GM23338 (cell line): ENCODE measurements at regions not wholly inside any gene's neighbourhood (a gene's known extent, or its start where the extent isn't known, plus 50 kb on each side); places are given as distances from the start of the nearest gene placed in this dataset.

Source experiments
- ATAC-seq: fragments of 200-7000 bp; cut with Tn5 transposase; 3 replicates; pipeline ENCODE4 v1.9.1; 2020
- DNase-seq: peaks from one replicate; pipeline ENCODE4 v3.0.0-alpha.2; 2015; ENCODE audit warnings: low spot score
- H2AFZ ChIP-seq: fragments of 200-600 bp; sonication (generic); 2 replicates; pipeline ENCODE4 v1.8.0; 2016; ENCODE audit warnings: antibody characterized with exemption, mild to moderate bottlenecking, moderate library complexity
- H3F3A ChIP-seq: fragments of 200-600 bp; sonication (generic); replicated peaks from 2 replicates; pipeline ENCODE4 v1.8.0; 2017; ENCODE audit warnings: antibody characterized with exemption, mixed run types, low read depth
- H3K27ac ChIP-seq: fragments of 200-600 bp; sonication (generic); 2 replicates; pipeline ENCODE4 v1.6.1; 2016; ENCODE audit warnings: low read depth
- H3K27me3 ChIP-seq: fragments of 200-600 bp; sonication (generic); 2 replicates; pipeline ENCODE4 v1.8.0; 2016; ENCODE audit warnings: mild to moderate bottlenecking, mixed run types, moderate library complexity; ENCODE audit not compliant: insufficient read depth
- H3K36me3 ChIP-seq: fragments of 200-600 bp; sonication (generic); 2 replicates; pipeline ENCODE4 v1.8.0; 2016; ENCODE audit warnings: mild to moderate bottlenecking; ENCODE audit not compliant: insufficient read depth
- H3K4me1 ChIP-seq: fragments of 200-600 bp; sonication (generic); 2 replicates; pipeline ENCODE4 v1.8.0; 2016; ENCODE audit warnings: mild to moderate bottlenecking, moderate library complexity; ENCODE audit not compliant: insufficient read depth
- H3K4me2 ChIP-seq: fragments of 200-600 bp; sonication (generic); 2 replicates; pipeline ENCODE4 v1.7.1; 2017; ENCODE audit warnings: mixed run types
- H3K4me3 ChIP-seq: fragments of 200-600 bp; sonication (generic); 2 replicates; pipeline ENCODE4 v1.6.1; 2016; ENCODE audit warnings: mixed run types
- H3K79me2 ChIP-seq: fragments of 200-600 bp; sonication (generic); replicated peaks from 2 replicates; pipeline ENCODE4 v1.8.0; 2017; ENCODE audit warnings: mild to moderate bottlenecking; ENCODE audit not compliant: insufficient read depth
- H3K9me2 ChIP-seq: fragments of 200-600 bp; sonication (generic); 2 replicates; pipeline ENCODE4 v1.8.0; 2017; ENCODE audit not compliant: insufficient read depth
- H4K20me1 ChIP-seq: fragments of 200-600 bp; sonication (generic); replicated peaks from 2 replicates; pipeline ENCODE4 v1.8.0; 2017; ENCODE audit warnings: mild to moderate bottlenecking; ENCODE audit not compliant: insufficient read depth
- H3K27ac Mint-ChIP-seq: 2 replicates; pipeline ENCODE4 v1.8.0; 2020; ENCODE audit warnings: inconsistent platforms, mild to moderate bottlenecking, moderate library complexity, mixed read lengths
- H3K27me3 Mint-ChIP-seq: 3 replicates; pipeline ENCODE4 v1.8.0; 2022; ENCODE audit warnings: low read depth, mild to moderate bottlenecking, moderate library complexity, mixed read lengths, inconsistent platforms; ENCODE audit not compliant: insufficient read depth, poor library complexity
- H3K36me3 Mint-ChIP-seq: 3 replicates; pipeline ENCODE4 v1.8.0; 2021; ENCODE audit warnings: low read depth, mild to moderate bottlenecking, inconsistent platforms, moderate library complexity, mixed read lengths
- H3K4me1 Mint-ChIP-seq: 3 replicates; pipeline ENCODE4 v1.8.0; 2020; ENCODE audit warnings: mild to moderate bottlenecking, inconsistent platforms, mixed read lengths
- H3K4me3 Mint-ChIP-seq: 3 replicates; pipeline ENCODE4 v1.8.0; 2021; ENCODE audit warnings: moderate library complexity, mild to moderate bottlenecking, inconsistent platforms, mixed read lengths
- H3K9me3 Mint-ChIP-seq: 3 replicates; pipeline ENCODE4 v1.8.0; 2020; ENCODE audit warnings: moderate library complexity, mild to moderate bottlenecking, inconsistent platforms, mixed read lengths
- CREB1 ChIP-seq: fragments of 250-450 bp; sonication (Bioruptor Pico); IDR thresholded peaks from 2 replicates; pipeline ENCODE4 v1.5.0; 2020; ENCODE audit warnings: low read depth, mild to moderate bottlenecking, moderate library complexity
- CTCF ChIP-seq, 2 experiments: fragments of 200-600 bp in 1 of 2; sonication (generic) in 1 of 2; conservative IDR thresholded peaks; 2 replicates each; pipeline versions ENCODE4 v1.5.1 to v1.6.1; 2016 to 2017; ENCODE audit warnings: antibody characterized with exemption in 2 of 2, low read depth in 2 of 2, mild to moderate bottlenecking in 2 of 2, moderate library complexity in 1 of 2
- ETS1 ChIP-seq: IDR thresholded peaks from 2 replicates; pipeline ENCODE4 v1.6.1; 2016; ENCODE audit warnings: antibody characterized with exemption
- JUNB ChIP-seq: IDR thresholded peaks from one replicate; pipeline ENCODE4 v1.6.1; 2016; ENCODE audit warnings: antibody characterized with exemption; ENCODE audit not compliant: unreplicated experiment
- NANOG ChIP-seq: IDR thresholded peaks from 2 replicates; pipeline ENCODE4 v1.6.1; 2016; ENCODE audit warnings: antibody characterized with exemption, borderline replicate concordance
- POLR2AphosphoS5 ChIP-seq: IDR thresholded peaks from 2 replicates; pipeline ENCODE4 v1.6.1; 2016; ENCODE audit warnings: antibody characterized with exemption, low read depth
- REST ChIP-seq: IDR thresholded peaks from one replicate; pipeline ENCODE4 v1.6.1; 2018; ENCODE audit warnings: antibody characterized with exemption; ENCODE audit not compliant: unreplicated experiment
- STAT1 ChIP-seq: IDR thresholded peaks from one replicate; pipeline ENCODE4 v1.6.1; 2016; ENCODE audit warnings: antibody characterized with exemption; ENCODE audit not compliant: unreplicated experiment
- ZNF114 ChIP-seq: fragments of 250-450 bp; sonication (Bioruptor Pico); IDR thresholded peaks from 2 replicates; pipeline ENCODE4 v1.5.0; 2020; ENCODE audit warnings: mild to moderate bottlenecking, moderate library complexity
- ZNF331 ChIP-seq: fragments of 250-450 bp; sonication (Bioruptor Pico); IDR thresholded peaks from 2 replicates; pipeline ENCODE4 v1.5.0; 2020; ENCODE audit warnings: low read depth, mild to moderate bottlenecking, moderate library complexity
- ZNF462 ChIP-seq: fragments of 250-450 bp; sonication (Bioruptor Pico); IDR thresholded peaks from 2 replicates; pipeline ENCODE4 v1.5.0; 2020; ENCODE audit warnings: mild to moderate bottlenecking, moderate library complexity

GRCh38 chr2:58291726-58292438, 50.8 kb upstream of the FANCL start:
- Mint-ChIP-seq H3K4me1 (peaks cover 10% of the 10 kb centered on the region), H3K27ac (no peak overlapping the region), H3K4me3 (no peak overlapping the region), H3K36me3 (no peaks in the 10 kb centered on the region), H3K27me3 (no peaks in the 10 kb centered on the region), H3K9me3 (no peaks in the 10 kb centered on the region)
- Histone ChIP-seq H3K4me2 (no peak overlapping the region), H3K36me3 (no peaks in the 10 kb centered on the region), H3F3A (no peaks in the 10 kb centered on the region), H2AFZ (no peak overlapping the region; the same call in 1 of the 2 replicates), H3K27me3 (no peaks in the 10 kb centered on the region), H4K20me1 (no peaks in the 10 kb centered on the region), H3K4me3 (no peak overlapping the region), H3K4me1 (0 out of 2 replicates have a peak, but pooled peaks cover 4% of the 10 kb centered on the region), H3K27ac (no peak overlapping the region), H3K9me2 (no peaks in the 10 kb centered on the region), H3K79me2 (no peaks in the 10 kb centered on the region)
- no peak for TF ChIP-seq REST
- TF ChIP-seq JUNB: no peak
- TF ChIP-seq CTCF (conservative IDR thresholded peaks at IDR 0.05; ENCODE audit: low read depth in 2 of 2): no peak
- no peak for TF ChIP-seq POLR2AphosphoS5
- TF ChIP-seq ZNF462 (CRISPR knock-in tag): no peak
- no peak for TF ChIP-seq NANOG
- TF ChIP-seq ZNF114 (CRISPR knock-in tag): no peak
- TF ChIP-seq ZNF331 (CRISPR knock-in tag): no peak
- TF ChIP-seq ETS1: no peak
- TF ChIP-seq CREB1 (CRISPR knock-in tag): no peak
- TF ChIP-seq STAT1: no peak
- DNase-seq (no peak), ATAC-seq (no peak)
